ENCODE measurements at regions not wholly inside any gene's neighbourhood (a gene's known extent, or its start where the extent isn't known, plus 50 kb on each side); places are given as distances from the start of the nearest gene placed in this dataset.

DNA sequence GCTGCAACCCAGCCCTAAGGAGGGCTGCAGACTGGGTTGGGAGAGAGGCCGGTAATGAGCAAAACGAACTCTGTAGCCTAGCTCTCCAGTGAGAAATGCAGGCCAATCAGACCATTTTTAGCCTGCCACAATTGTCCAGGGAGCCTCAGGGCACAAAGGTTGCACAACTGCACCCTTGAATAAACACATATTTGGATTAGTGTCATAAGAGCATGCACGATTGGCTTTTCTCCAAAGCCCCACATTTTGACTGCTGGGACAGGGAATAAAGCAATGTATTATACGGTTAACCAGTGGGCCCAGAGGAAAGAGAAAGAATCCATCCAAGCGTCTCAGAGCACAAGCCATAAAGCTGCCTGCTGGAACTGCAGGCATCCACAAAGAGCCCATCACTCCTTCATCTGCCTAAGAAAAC is 729.4 kb upstream of the SGCG start:
- no peak overlapping the region for H3K4me3 ChIP-seq (ENCODE audit: low read depth, low read length)
- no peak for TF ChIP-seq CTCF (IDR thresholded peaks at IDR 0.05; ENCODE audit: low read depth, low read length)

DNA sequence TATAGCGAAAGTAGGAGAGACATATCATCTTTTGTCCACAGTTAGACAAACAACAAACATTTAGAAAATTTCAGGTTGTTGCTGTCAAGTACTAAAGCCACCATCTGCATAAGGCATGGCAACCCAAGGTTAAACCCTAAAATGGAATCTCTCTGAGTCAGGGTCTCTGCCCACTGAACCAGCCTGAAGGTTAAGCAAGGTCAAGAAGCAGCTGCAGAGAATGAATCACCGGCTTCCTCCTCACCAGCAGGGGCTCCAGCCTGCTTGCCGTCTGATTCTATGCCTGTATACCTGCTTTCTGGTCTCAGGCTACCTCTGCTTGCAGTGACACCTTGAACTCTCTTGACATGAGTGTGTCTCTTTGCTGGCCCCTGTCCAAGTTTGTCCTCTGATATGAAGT is 726.2 kb upstream of the SGCG start:
- no peak overlapping the region for H3K4me3 ChIP-seq (ENCODE audit: low read depth, low read length)
- no peak for TF ChIP-seq CTCF (IDR thresholded peaks at IDR 0.05; ENCODE audit: low read depth, low read length)

GRCh38 chr13:22455036-22455435 is 725.7 kb upstream of the SGCG start:
- TF ChIP-seq CTCF (IDR thresholded peaks at IDR 0.05; ENCODE audit: low read depth, low read length), result no peak
- no peak overlapping the region for H3K4me3 ChIP-seq (ENCODE audit: low read depth, low read length)

- TF ChIP-seq CTCF (IDR thresholded peaks at IDR 0.05; ENCODE audit: low read depth, low read length), result no peak
- no peak overlapping the region for H3K4me3 ChIP-seq (ENCODE audit: low read depth, low read length)
Measured at GRCh38 chr13:22461854-22462490, 718.8 kb upstream of the SGCG start.

DNA sequence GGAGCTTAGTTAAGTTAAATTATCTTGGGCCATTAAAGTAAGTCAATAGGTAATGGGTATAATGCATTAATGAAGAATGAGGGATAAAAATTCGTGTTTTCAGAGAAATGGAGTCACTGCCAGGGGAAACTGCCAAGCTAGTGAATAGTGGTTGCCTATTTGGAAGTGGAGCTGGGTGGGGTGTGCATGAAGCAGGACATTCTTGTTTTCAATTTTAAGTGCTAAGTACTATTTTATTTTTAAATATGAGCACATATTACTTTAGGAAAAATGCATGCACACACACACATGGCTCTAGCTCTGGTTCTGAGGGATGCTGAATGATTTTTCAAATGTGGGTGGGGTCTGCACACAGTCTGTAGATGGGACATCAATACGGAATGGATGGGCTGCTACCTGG is 717.7 kb upstream of the SGCG start:
- TF ChIP-seq CTCF (IDR thresholded peaks at IDR 0.05; ENCODE audit: low read depth, low read length), result no peak
- H3K4me3 ChIP-seq (ENCODE audit: low read depth, low read length), result no peak overlapping the region

DNA sequence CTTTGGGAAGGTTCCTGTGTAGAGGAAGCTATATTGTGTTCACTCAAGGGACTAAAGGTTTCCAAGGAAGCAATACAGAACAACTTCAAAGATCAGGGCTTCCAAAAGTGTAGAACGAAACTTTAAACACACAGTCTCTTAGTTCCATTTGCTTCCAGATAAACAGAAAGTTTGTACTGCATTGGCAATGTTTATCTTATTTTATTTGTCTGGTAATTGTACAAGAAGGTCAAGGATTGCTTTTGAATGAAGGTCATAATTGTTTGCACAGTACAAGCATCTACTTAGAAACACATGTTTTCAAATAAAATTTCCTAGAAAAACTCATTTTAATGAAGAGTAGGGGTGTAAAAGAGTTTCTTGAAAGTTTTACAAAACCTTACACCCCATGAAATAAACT is 712.7 kb upstream of the SGCG start:
- no peak for TF ChIP-seq CTCF (IDR thresholded peaks at IDR 0.05; ENCODE audit: low read depth, low read length)
- H3K4me3 ChIP-seq (ENCODE audit: low read depth, low read length), result no peak overlapping the region

DNA sequence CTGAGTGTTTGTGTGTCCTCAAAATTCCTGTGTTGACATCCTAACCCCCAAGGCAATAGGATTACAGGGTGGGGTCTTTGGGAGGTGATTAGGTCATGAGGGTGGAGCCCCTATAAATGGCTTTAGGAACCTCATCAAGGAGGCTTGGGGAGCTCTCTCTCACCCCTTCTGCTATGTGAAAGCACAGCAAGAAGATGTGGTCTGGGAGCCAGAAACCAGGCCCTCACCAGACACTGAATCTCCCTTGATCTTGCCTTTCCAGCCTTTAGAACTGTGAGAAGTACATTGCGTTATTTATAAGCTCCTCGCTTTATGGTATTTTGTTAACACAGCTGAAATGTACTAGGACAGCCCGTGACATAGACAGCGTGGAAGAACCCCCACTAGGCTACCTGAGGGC is 712.0 kb upstream of the SGCG start:
- TF ChIP-seq CTCF (IDR thresholded peaks at IDR 0.05; ENCODE audit: low read depth, low read length), result no peak
- no peak overlapping the region for H3K4me3 ChIP-seq (ENCODE audit: low read depth, low read length)

All from WI38 (cell line).